DMS 273 treated with DMSO at 0.1 percent for 48 hours (cell line): ENCODE measurements at regions not wholly inside any gene's neighbourhood (a gene's known extent, or its start where the extent isn't known, plus 50 kb on each side); places are given as distances from the start of the nearest gene placed in this dataset.

ENCODE experiments used
- DNase-seq: peaks from one replicate; lab custom pipeline; 2025; lab: John Stamatoyannopoulos, UW

- no peak for DNase-seq
Observed at GRCh38 chr9:73775757-73776156, 624.1 kb downstream of the ANXA1 start.

GRCh38 chr9:73780916-73781315 lies 629.3 kb downstream of the ANXA1 start:
- DNase-seq: no peak

DNA sequence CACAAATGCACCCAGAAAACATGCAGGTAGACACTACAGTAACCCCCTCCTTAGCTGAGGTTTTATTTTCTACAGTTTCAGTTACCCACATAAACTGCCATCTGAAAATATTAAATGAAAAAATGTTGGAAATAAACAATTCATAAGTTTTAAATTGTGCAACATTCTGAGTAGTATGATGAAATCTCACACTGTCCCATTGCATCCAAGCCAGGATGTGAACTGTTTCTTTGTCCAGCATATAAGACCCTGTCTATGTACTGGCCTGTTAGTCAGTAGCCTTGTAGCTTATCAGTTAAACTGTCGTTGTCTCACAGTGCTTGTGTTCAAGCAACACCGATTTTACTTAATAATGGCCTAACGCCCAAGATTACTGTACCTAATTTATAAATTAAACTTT lies 630.5 kb downstream of the ANXA1 start:
- no peak for DNase-seq

- no peak for DNase-seq
Observed at GRCh38 chr9:73799446-73799845, 647.8 kb downstream of the ANXA1 start.

DNA sequence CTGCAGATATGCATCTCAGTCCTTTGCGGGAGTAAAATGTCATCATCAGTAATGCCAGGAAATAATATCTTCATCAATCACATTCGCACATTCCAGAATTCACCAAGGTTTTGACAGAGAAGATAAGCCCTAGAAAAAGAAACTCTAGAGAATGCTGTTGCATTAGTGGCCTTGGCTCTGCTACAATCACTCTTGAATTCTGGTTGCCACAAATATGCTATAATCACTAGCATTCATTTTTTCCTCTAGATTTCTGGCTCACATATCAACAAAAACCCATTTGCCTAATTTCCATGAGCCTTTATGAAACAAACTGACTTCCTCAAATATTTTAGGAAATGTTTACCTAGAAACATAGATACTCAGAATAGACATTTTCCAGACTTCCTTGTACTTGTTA lies 653.4 kb downstream of the ANXA1 start:
- no peak for DNase-seq

- no peak for DNase-seq
Observed at GRCh38 chr9:73805853-73806458, 654.3 kb downstream of the ANXA1 start.

GRCh38 chr9:73806876-73807275 lies 655.2 kb downstream of the ANXA1 start:
- no peak for DNase-seq

DNA sequence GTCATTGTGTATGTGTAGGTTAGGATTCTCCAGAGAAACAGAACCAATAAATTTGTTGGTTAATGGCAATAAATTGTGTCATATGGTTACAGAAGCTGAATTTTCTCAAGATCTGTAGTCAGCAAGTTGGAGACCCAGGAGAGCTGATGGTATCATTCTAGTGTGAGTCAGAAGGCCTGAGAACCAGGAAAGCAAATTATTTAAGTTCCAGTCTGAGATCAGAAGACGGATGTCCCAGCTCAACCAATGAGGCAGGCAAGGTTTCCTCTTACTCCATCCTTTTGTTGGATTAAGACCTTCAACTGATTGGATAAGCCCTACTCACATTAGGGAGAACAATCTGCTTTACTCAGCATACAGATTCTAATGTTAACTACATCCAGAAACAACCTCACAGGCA lies 656.3 kb downstream of the ANXA1 start:
- DNase-seq: no peak

DNA sequence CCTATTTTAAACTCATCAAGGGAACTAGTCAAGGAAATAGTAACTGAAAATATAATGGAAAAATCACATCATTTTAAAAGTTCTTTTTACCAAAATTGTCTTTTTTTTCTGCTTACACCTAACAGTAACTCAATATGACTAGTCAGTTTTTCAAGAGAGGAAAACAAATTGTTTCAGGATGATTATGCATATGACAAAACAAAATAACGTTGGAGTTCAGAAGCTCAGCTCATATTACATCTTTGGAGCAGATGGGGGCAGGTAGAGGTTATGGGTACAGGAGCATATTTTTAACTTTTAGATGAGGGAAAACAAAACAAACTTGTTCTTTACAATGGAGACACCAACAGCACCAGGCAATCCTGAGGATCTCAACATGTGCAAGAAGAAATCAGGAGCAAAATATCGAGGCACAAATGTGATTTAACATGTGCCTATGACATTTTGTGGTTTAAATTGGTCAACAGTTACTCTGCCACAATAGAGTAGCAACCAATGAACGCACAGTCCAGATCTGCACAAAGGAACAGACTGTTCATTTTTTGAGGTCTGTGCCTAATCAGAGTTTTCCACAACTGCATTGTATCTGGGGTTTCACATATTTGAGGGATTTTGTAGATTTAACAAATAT lies 659.0 kb downstream of the ANXA1 start:
- no peak for DNase-seq

GRCh38 chr9:73813546-73813945 lies 661.9 kb downstream of the ANXA1 start:
- DNase-seq: no peak

GRCh38 chr9:73816905-73817304 lies 665.2 kb downstream of the ANXA1 start:
- no peak for DNase-seq

GRCh38 chr9:73824671-73825070 lies 672.5 kb upstream of the RORB start:
- DNase-seq: no peak

- DNase-seq: no peak
Observed at GRCh38 chr9:73838871-73839270, 658.3 kb upstream of the RORB start.

DNA sequence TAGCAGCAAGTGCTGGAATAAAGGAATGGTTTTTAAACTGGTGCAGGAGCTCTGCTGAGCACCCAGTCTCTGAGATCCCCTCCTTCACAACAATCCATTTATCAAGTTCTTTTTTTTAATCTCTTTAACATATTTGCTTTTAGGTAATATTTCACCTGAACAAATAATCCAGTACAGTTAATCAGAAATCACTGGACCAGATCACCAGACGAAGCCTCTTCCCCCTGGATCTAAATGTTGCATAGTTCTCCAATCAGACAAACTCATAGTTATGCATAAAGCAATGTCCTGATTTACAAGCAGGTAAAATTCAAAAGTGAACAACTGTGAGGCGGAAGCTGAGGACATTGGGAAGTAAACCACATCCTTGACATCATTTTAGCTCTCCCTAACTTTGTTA lies 657.7 kb upstream of the RORB start:
- no peak for DNase-seq

DNA sequence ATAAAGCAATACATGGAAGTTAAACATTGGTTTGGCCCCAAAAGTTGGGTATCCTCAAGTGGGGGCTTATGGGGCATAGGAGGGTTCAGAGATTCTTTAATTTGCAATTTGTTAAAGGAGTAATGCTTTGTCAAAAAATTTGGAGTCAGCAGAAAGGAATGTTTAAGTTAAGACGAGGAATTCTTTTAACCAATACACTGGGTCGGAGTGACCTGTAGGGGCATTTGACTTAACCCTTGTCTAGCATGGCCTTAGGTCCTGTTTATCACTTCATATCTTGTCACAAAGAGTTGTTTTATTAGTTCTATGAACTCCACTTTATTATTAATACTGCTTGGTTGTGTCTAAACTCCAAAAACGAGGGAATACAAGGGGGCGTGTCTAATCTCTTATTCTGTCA lies 656.1 kb upstream of the RORB start:
- DNase-seq: no peak

- DNase-seq: no peak
Observed at GRCh38 chr9:73844135-73844534, 653.0 kb upstream of the RORB start.

GRCh38 chr9:73845539-73845938 lies 651.6 kb upstream of the RORB start:
- DNase-seq: no peak

GRCh38 chr9:73845954-73846690 lies 651.0 kb upstream of the RORB start:
- DNase-seq: no peak

DNA sequence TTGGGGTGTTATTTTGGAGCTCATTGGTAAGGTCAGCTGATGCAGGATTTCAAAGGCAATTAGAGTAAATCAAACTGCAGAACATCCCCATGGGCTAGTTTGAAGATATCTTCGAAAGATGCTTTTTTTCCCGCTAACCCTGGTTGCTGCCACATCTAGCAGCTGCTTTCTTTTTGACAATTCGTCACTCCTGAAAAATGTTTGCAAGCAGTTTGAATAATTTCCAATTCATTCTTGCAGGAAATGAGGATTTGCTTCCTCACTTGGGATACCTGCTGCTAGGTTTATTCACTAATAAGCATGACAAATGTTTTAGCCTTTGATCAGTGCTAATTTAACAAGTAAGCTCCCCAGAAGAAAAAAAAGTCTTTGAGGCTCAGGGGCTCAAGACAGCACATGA lies 649.6 kb upstream of the RORB start:
- DNase-seq: no peak

DNA sequence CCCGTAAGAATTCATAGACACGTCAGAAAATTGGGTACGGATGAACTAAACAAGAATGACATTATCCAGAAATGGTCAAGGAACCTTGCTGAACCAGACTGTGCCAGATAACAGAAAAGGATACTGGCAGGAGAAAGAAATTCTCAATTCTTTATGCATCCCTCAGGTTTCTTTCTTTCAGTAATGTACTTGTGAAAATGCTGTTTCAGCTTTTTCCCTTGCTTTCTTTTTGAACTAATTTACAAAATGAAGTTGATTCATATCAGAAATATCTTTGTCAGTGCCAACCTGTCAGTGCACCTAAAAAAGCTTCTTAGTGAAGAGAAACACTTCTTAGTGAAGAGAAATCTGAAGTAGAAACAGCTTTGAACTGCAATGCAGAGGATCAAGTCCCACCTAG lies 643.6 kb upstream of the RORB start:
- no peak for DNase-seq

DNA sequence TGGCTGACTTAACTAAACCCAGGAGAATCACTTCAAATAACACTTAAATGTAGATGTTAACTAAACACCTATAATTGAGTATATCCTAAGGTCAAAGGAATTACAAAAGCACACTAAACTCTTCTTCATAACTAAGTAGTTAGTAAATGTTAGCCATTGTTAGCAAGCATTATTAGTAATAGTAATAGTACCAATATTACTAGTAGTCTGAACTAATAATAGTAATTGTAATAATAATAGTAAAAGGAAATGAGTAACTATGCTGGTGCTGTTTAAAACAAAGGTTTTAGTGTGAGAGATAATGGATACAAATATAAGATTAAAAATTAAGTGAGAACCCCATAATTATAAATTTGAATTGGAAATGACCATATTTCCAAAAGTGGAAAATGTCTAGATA lies 641.9 kb upstream of the RORB start:
- DNase-seq: no peak

DNA sequence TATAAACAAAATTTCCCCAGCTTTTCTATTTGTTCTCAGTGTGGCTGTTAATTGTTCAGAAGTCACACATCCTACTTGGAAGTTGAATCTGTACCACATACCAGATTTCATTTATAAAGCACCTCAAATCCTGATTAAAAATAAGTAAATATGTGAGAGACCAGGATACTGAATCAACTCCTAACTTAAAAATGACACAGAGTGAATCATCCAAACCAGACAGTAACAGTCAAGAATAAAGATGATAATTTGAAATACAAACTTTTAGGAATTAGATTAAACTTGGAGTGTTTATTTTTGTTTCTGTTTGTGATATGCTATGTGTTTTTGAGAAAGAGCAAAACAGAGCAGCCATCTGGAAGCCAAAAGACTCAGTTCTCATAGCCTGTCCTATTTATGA lies 633.2 kb upstream of the RORB start:
- no peak for DNase-seq

- DNase-seq: no peak
Observed at GRCh38 chr9:73866451-73866850, 630.7 kb upstream of the RORB start.

- no peak for DNase-seq
Observed at GRCh38 chr9:73869264-73869663, 627.9 kb upstream of the RORB start.
